Stimulated activated CD4-positive, alpha-beta T cell treated with anti-CD3 and anti-CD28 coated beads, TNF-alpha, amount 100 ng/mL, for 24 hours (primary cell): ENCODE measurements at regions not wholly inside any gene's neighbourhood (a gene's known extent, or its start where the extent isn't known, plus 50 kb on each side); places are given as distances from the start of the nearest gene placed in this dataset.

Experiments
- DNase-seq, 3 experiments: peaks; one replicate each; pipeline ENCODE4 v3.0.0-alpha.2; 2020; ENCODE audit warnings: low read depth in 3 of 3

- no peak for DNase-seq
These were observed 329.7 kb upstream of the POM121L12 start for GRCh38 chr7:52705768-52706167.

GRCh38 chr7:52700349-52700748 lies 335.1 kb upstream of the POM121L12 start:
- DNase-seq, result no peak

GRCh38 chr7:52695973-52696595 lies 339.3 kb upstream of the POM121L12 start:
- DNase-seq, result no peak

GRCh38 chr7:52691257-52691656 lies 344.2 kb upstream of the POM121L12 start:
- no peak for DNase-seq

GRCh38 chr7:52689912-52690311 lies 345.5 kb upstream of the POM121L12 start:
- no peak for DNase-seq

GRCh38 chr7:52685333-52685732 lies 350.1 kb upstream of the POM121L12 start:
- DNase-seq, result no peak

GRCh38 chr7:52684388-52684787 lies 351.0 kb upstream of the POM121L12 start:
- no peak for DNase-seq

GRCh38 chr7:52682993-52683392 lies 352.4 kb upstream of the POM121L12 start:
- no peak for DNase-seq

- no peak for DNase-seq
These were observed 364.7 kb upstream of the POM121L12 start for GRCh38 chr7:52670608-52671225.

- DNase-seq, result no peak
These were observed 366.4 kb upstream of the POM121L12 start for GRCh38 chr7:52669031-52669430.

- no peak for DNase-seq
These were observed 367.0 kb upstream of the POM121L12 start for GRCh38 chr7:52668435-52668834.

GRCh38 chr7:52659178-52659577 lies 376.3 kb upstream of the POM121L12 start:
- no peak for DNase-seq

- DNase-seq, result no peak
These were observed 379.3 kb upstream of the POM121L12 start for GRCh38 chr7:52656098-52656497.

- no peak for DNase-seq
These were observed 382.8 kb upstream of the POM121L12 start for GRCh38 chr7:52652621-52653020.

GRCh38 chr7:52648872-52649271 lies 386.6 kb upstream of the POM121L12 start:
- no peak for DNase-seq

GRCh38 chr7:52647046-52647445 lies 388.4 kb upstream of the POM121L12 start:
- no peak for DNase-seq

GRCh38 chr7:52639981-52640380 lies 395.5 kb upstream of the POM121L12 start:
- DNase-seq, result no peak

GRCh38 chr7:52639126-52639525 lies 396.3 kb upstream of the POM121L12 start:
- no peak for DNase-seq

- no peak for DNase-seq
These were observed 400.4 kb upstream of the POM121L12 start for GRCh38 chr7:52635021-52635420.

GRCh38 chr7:52620849-52621248 lies 414.6 kb upstream of the POM121L12 start:
- no peak for DNase-seq

- no peak for DNase-seq
These were observed 418.9 kb upstream of the POM121L12 start for GRCh38 chr7:52616552-52616951.

GRCh38 chr7:52615021-52615695 lies 420.3 kb upstream of the POM121L12 start:
- no peak for DNase-seq

GRCh38 chr7:52609511-52609910 lies 425.9 kb upstream of the POM121L12 start:
- no peak for DNase-seq
